GM18868 (cell line): ENCODE measurements at regions not wholly inside any gene's neighbourhood (a gene's known extent, or its start where the extent isn't known, plus 50 kb on each side); places are given as distances from the start of the nearest gene placed in this dataset.
"Not testable (repeated sequence)": the region's sequence is repeated elsewhere in the genome, so short reads cannot be mapped to it uniquely, and the experiment has no call there.

Experiments used
- ATAC-seq: cut with Tn5 transposase; IDR thresholded peaks from one replicate; pipeline ENCODE4 v1.9.1; 2021; ENCODE audit warnings: mild to moderate bottlenecking, moderate library complexity; ENCODE audit not compliant: unreplicated experiment

- ATAC-seq: no peak
Observed at GRCh38 chr20:29687438-29687837, 1570.0 kb upstream of the DEFB115 start.

GRCh38 chr20:29689411-29690225, 1567.8 kb upstream of the DEFB115 start:
- ATAC-seq: no peak

- no peak for ATAC-seq
Observed at GRCh38 chr20:29690274-29690673, 1567.2 kb upstream of the DEFB115 start.

GRCh38 chr20:29740601-29740950, 1516.9 kb upstream of the DEFB115 start:
- no peak for ATAC-seq

- no peak for ATAC-seq
Observed at GRCh38 chr20:29740951-29741593, 1516.4 kb upstream of the DEFB115 start.

GRCh38 chr20:29741594-29741893, 1515.9 kb upstream of the DEFB115 start:
- no peak for ATAC-seq

- ATAC-seq: no peak
Observed at GRCh38 chr20:29741894-29742698, 1515.4 kb upstream of the DEFB115 start.

GRCh38 chr20:29742699-29743100, 1514.8 kb upstream of the DEFB115 start:
- no peak for ATAC-seq

- ATAC-seq: no peak
Observed at GRCh38 chr20:29743101-29743931, 1514.1 kb upstream of the DEFB115 start.

- ATAC-seq: no peak
Observed at GRCh38 chr20:29744071-29744470, 1513.4 kb upstream of the DEFB115 start.

GRCh38 chr20:29745534-29746245, 1511.8 kb upstream of the DEFB115 start:
- not testable (repeated sequence) for ATAC-seq

- no peak for ATAC-seq
Observed at GRCh38 chr20:29750268-29750899, 1507.1 kb upstream of the DEFB115 start.

GRCh38 chr20:29752644-29753425, 1504.6 kb upstream of the DEFB115 start:
- not testable (repeated sequence) for ATAC-seq

- not testable (repeated sequence) for ATAC-seq
Observed at GRCh38 chr20:29753426-29753746, 1504.1 kb upstream of the DEFB115 start.

- not testable (repeated sequence) for ATAC-seq
Observed at GRCh38 chr20:29753879-29754278, 1503.6 kb upstream of the DEFB115 start.

- ATAC-seq: not testable (repeated sequence)
Observed at GRCh38 chr20:29755854-29756498, 1501.5 kb upstream of the DEFB115 start.

GRCh38 chr20:29756664-29757063, 1500.8 kb upstream of the DEFB115 start:
- ATAC-seq: no peak

- not testable (repeated sequence) for ATAC-seq
Observed at GRCh38 chr20:29761621-29762385, 1495.7 kb upstream of the DEFB115 start.
